Astrocyte (in vitro differentiated cells and primary cell): ENCODE measurements at regions not wholly inside any gene's neighbourhood (a gene's known extent, or its start where the extent isn't known, plus 50 kb on each side); places are given as distances from the start of the nearest gene placed in this dataset.

ENCODE experiments used
- DNase-seq: peaks from one replicate; pipeline ENCODE4 v3.0.0-alpha.2; 2010; ENCODE audit warnings: low read depth
- FAIRE-seq: peaks from 2 replicates; lab custom pipeline; 2011; peaks lifted over from hg19 to GRCh38; lab: Jason Lieb, UNC
- H2AFZ ChIP-seq: 2 replicates; pipeline ENCODE4 v1.6.0; 2012; ENCODE audit warnings: low read depth, low read length, inconsistent platforms
- H3K27ac ChIP-seq: 2 replicates; pipeline ENCODE4 v1.5.1; 2011; ENCODE audit warnings: low read depth, low read length, inconsistent platforms
- H3K27me3 ChIP-seq: 2 replicates; pipeline ENCODE4 v1.6.0; 2011; ENCODE audit warnings: low read length, inconsistent platforms; ENCODE audit not compliant: insufficient read depth
- H3K36me3 ChIP-seq: 2 replicates; pipeline ENCODE4 v1.5.1; 2011; ENCODE audit warnings: low read length, inconsistent platforms; ENCODE audit not compliant: insufficient read depth
- H3K4me1 ChIP-seq: 2 replicates; pipeline ENCODE4 v1.5.1; 2011; ENCODE audit warnings: low read length, inconsistent platforms; ENCODE audit not compliant: insufficient read depth
- H3K4me2 ChIP-seq: 2 replicates; pipeline ENCODE4 v1.6.0; 2012; ENCODE audit warnings: low read length, inconsistent platforms
- H3K4me3 ChIP-seq: 2 replicates; pipeline ENCODE4 v1.5.1; 2011; ENCODE audit warnings: low read depth, mild to moderate bottlenecking, low read length, inconsistent platforms; ENCODE audit not compliant: insufficient read depth
- H3K79me2 ChIP-seq: 2 replicates; pipeline ENCODE4 v1.6.0; 2012; ENCODE audit warnings: mild to moderate bottlenecking, low read length, inconsistent platforms; ENCODE audit not compliant: insufficient read depth
- H3K9ac ChIP-seq: 2 replicates; pipeline ENCODE4 v1.6.0; 2012; ENCODE audit warnings: mild to moderate bottlenecking, low read length, inconsistent platforms
- H3K9me3 ChIP-seq: 2 replicates; pipeline ENCODE4 v1.5.1; 2012; ENCODE audit warnings: low read depth, mild to moderate bottlenecking, low read length, inconsistent platforms; ENCODE audit not compliant: insufficient read depth
- H4K20me1 ChIP-seq: 2 replicates; pipeline ENCODE4 v1.6.0; 2012; ENCODE audit warnings: low read length, inconsistent platforms; ENCODE audit not compliant: insufficient read depth
- H3K27ac Mint-ChIP-seq: one replicate; pipeline ENCODE4 v1.8.0; 2021; ENCODE audit warnings: mild to moderate bottlenecking, mixed read lengths; ENCODE audit not compliant: unreplicated experiment
- H3K27me3 Mint-ChIP-seq: one replicate; pipeline ENCODE4 v1.8.0; 2021; ENCODE audit warnings: low read depth, mixed read lengths; ENCODE audit not compliant: unreplicated experiment
- H3K36me3 Mint-ChIP-seq: one replicate; pipeline ENCODE4 v1.8.0; 2021; ENCODE audit warnings: low read depth, mixed read lengths; ENCODE audit not compliant: unreplicated experiment
- H3K4me1 Mint-ChIP-seq: one replicate; pipeline ENCODE4 v1.8.0; 2021; ENCODE audit warnings: low read depth, mixed read lengths; ENCODE audit not compliant: unreplicated experiment
- H3K4me3 Mint-ChIP-seq: one replicate; pipeline ENCODE4 v1.8.0; 2021; ENCODE audit warnings: mild to moderate bottlenecking, moderate library complexity, mixed read lengths; ENCODE audit not compliant: unreplicated experiment
- H3K9me3 Mint-ChIP-seq: one replicate; pipeline ENCODE4 v1.8.0; 2021; ENCODE audit warnings: mild to moderate bottlenecking, mixed read lengths; ENCODE audit not compliant: unreplicated experiment
- CTCF ChIP-seq: IDR thresholded peaks from 2 replicates; pipeline ENCODE4 v1.5.1; 2011; ENCODE audit warnings: low read depth, mild to moderate bottlenecking, inconsistent platforms, low read length, moderate library complexity; ENCODE audit not compliant: insufficient read depth
- EZH2 ChIP-seq: IDR thresholded peaks from 2 replicates; pipeline ENCODE4 v1.6.1; 2012; ENCODE audit warnings: mild to moderate bottlenecking, low read length, inconsistent platforms; ENCODE audit not compliant: insufficient read depth

- Mint-ChIP-seq H3K36me3 (no peaks in the 10 kb centered on the region), H3K4me1 (peaks cover 56% of the 10 kb centered on the region), H3K4me3 (no peak overlapping the region), H3K27ac (peak overlapping the region; percentile 100), H3K27me3 (no peaks in the 10 kb centered on the region), H3K9me3 (peaks cover 9% of the 10 kb centered on the region)
- Histone ChIP-seq H3K27me3 (no peaks in the 10 kb centered on the region), H3K36me3 (no peaks in the 10 kb centered on the region), H3K9me3 (no peaks in the 10 kb centered on the region), H3K4me3 (no peak overlapping the region), H3K27ac (peak overlapping the region; percentile 90), H3K79me2 (no peaks in the 10 kb centered on the region), H2AFZ (no peak overlapping the region), H3K4me2 (peak overlapping the region; percentile 49), H3K4me1 (peaks cover 42% of the 10 kb centered on the region), H3K9ac (peak overlapping the region; percentile 62), H4K20me1 (no peaks in the 10 kb centered on the region)
- FAIRE-seq = no peak
- no peak for TF ChIP-seq CTCF
- no peak for TF ChIP-seq EZH2
- no peak for DNase-seq
Observed at GRCh38 chr1:67889466-67889865, 56.2 kb upstream of the GNG12 start.

- FAIRE-seq (no peak), DNase-seq (peak; percentile 92)
- peaks cover 46% of the 10 kb centered on the region for H3K4me1 ChIP-seq
- peak overlapping the region; percentile 62 for H3K9ac ChIP-seq
- Mint-ChIP-seq H3K27me3 (no peaks in the 10 kb centered on the region), H3K9me3 (peaks cover 9% of the 10 kb centered on the region), H3K4me1 (peaks cover 56% of the 10 kb centered on the region), H3K27ac (peak overlapping the region; percentile 100), H3K36me3 (no peaks in the 10 kb centered on the region), H3K4me3 (peak overlapping the region; percentile 27)
- TF ChIP-seq CTCF = no peak
- no peak for TF ChIP-seq EZH2
- H3K27ac ChIP-seq = peak overlapping the region; percentile 90
- H3K79me2 ChIP-seq = no peaks in the 10 kb centered on the region
- no peaks in the 10 kb centered on the region for H3K36me3 ChIP-seq
- no peak overlapping the region for H3K4me3 ChIP-seq
- peak overlapping the region; percentile 18 for H2AFZ ChIP-seq
- no peaks in the 10 kb centered on the region for H3K27me3 ChIP-seq
- H3K4me2 ChIP-seq = peak overlapping the region; percentile 49
- no peaks in the 10 kb centered on the region for H3K9me3 ChIP-seq
- no peaks in the 10 kb centered on the region for H4K20me1 ChIP-seq
Observed at GRCh38 chr1:67888216-67889106, 55.2 kb upstream of the GNG12 start.

GRCh38 chr1:67887146-67887545 is 53.9 kb upstream of the GNG12 start:
- peaks cover 55% of the 10 kb centered on the region for H3K4me1 Mint-ChIP-seq
- no peak overlapping the region for H2AFZ ChIP-seq
- no peak overlapping the region for H3K4me3 ChIP-seq
- H3K27me3 Mint-ChIP-seq = no peaks in the 10 kb centered on the region
- no peaks in the 10 kb centered on the region for H4K20me1 ChIP-seq
- H3K27ac ChIP-seq = no peak overlapping the region
- no peaks in the 10 kb centered on the region for H3K9me3 ChIP-seq
- H3K79me2 ChIP-seq = no peaks in the 10 kb centered on the region
- H3K36me3 Mint-ChIP-seq = no peaks in the 10 kb centered on the region
- no peak overlapping the region for H3K4me2 ChIP-seq
- H3K36me3 ChIP-seq = no peaks in the 10 kb centered on the region
- no peak overlapping the region for H3K9ac ChIP-seq
- peaks cover 4% of the 10 kb centered on the region for H3K9me3 Mint-ChIP-seq
- peaks cover 46% of the 10 kb centered on the region for H3K4me1 ChIP-seq
- FAIRE-seq = no peak
- no peak overlapping the region for H3K4me3 Mint-ChIP-seq
- no peak for DNase-seq
- H3K27ac Mint-ChIP-seq = no peak overlapping the region
- no peak for TF ChIP-seq CTCF
- TF ChIP-seq EZH2 = no peak
- H3K27me3 ChIP-seq = no peaks in the 10 kb centered on the region
